ENCODE measurements at regions not wholly inside any gene's neighbourhood (a gene's known extent, or its start where the extent isn't known, plus 50 kb on each side); places are given as distances from the start of the nearest gene placed in this dataset.
"Not testable (repeated sequence)": the region's sequence is repeated elsewhere in the genome, so short reads cannot be mapped to it uniquely, and the experiment has no call there.

GRCh38 chr7:53239151-53239550 is 203.7 kb downstream of the POM121L12 start:
- not testable (repeated sequence) for DNase-seq

GRCh38 chr7:53245721-53246120 is 210.3 kb downstream of the POM121L12 start:
- no peak for DNase-seq

GRCh38 chr7:53246957-53247356 is 211.5 kb downstream of the POM121L12 start:
- DNase-seq, result no peak

GRCh38 chr7:53252539-53252938 is 217.1 kb downstream of the POM121L12 start:
- DNase-seq, result no peak

- DNase-seq, result no peak
Observed at GRCh38 chr7:53272081-53272480, 236.6 kb downstream of the POM121L12 start.

DNA sequence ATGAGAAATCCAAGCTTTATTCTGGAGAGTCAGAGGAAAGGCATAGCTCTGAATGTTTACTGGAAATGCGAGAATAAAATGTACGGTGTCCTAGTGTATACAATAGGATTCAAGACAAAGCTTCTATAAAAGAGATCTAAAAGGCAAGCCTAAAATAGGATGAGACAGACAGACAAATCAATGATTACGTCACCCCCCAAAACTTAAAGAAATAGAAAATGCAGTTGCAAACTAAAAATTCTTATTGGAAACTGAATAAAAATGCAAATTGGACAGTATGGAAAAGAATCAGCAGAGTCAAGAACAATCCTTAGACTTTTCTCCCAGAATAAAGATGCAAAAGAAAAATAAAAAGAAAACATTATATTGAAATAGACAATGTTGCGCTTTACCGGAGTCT is 245.9 kb downstream of the POM121L12 start:
- no peak for DNase-seq

DNA sequence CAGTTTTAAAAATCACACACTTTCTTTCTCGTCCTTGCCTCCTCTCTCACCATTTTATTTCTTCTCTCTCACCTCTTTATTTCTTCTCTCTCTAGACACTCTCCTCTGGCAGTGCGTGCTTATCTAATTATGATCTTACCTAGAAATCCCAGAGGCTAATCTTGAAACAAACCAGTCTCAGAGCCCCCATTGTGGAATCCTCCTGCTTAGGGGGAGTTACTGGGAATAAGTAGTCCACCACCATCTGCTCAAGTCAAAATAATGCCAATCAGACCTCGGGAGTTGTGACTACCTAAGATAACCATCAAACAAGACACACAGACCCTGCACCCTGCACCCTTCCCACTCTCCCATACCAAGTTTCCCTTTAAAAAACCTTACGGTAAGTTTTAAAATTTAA is 256.9 kb downstream of the POM121L12 start:
- DNase-seq, result no peak

GRCh38 chr7:53302496-53303246 is 267.2 kb downstream of the POM121L12 start:
- DNase-seq, result no peak

DNA sequence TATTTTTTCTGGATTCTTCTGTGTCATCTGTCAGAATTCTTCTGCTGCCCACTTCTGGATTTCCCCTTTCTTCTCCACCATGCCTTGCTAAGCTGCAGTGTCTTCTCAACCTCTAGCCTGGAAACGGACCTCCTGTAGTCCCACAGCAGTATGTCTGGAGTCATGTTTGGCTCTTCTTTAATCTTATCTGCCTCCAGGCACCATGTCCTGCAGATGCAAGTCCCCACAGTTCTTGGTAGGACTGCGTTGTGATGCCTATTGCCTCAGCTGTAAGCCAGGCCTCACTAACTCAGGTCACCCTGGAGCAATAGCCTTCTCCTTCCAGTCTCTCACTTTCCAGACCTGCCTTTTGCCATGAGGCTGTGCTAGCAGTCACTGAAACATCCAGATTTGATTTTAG is 268.3 kb downstream of the POM121L12 start:
- no peak for DNase-seq

- no peak for DNase-seq
Observed at GRCh38 chr7:53306846-53307245, 271.4 kb downstream of the POM121L12 start.

DNA sequence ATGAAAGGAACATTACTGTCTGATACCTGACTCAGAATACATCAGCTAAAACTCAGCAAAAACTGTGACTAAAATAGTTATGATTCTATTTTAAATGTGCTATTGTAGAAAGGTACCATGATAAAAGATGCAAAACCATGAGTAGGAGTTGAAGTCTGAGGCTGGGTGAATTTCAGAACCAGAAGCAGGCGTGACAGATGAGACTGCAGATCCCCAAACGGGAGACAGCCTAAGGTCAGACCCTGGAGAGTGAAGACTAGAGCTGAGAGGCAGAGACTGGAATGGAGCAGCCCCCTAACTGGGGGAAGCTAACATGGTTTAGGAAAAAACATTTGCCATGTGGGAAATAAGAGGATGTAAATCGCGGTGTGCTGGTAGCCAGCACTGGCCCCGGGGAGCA is 275.8 kb downstream of the POM121L12 start:
- no peak for DNase-seq

- DNase-seq, result no peak
Observed at GRCh38 chr7:53315981-53316380, 280.5 kb downstream of the POM121L12 start.

GRCh38 chr7:53318566-53318965 is 283.1 kb downstream of the POM121L12 start:
- DNase-seq, result no peak

DNA sequence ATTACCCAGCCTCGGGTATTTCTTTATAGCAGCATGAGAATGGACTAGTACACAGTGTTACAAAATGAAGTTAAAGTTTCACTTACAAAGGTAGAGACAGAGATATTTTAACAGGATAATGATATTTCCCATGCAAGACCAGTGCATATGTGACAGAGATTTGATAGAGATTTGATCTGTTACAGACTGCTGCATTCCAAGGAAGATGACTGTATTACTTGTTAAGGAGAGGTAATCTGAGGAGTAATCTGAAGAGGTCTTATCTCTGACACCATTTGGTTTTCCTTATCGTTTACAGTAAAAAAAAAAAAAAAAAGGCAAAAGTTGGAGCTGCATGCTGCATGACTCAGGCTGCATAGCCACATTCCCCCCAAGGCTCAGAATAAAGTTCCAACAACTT is 289.6 kb downstream of the POM121L12 start:
- no peak for DNase-seq

- DNase-seq, result no peak
Observed at GRCh38 chr7:53326634-53327033, 291.2 kb downstream of the POM121L12 start.

DNA sequence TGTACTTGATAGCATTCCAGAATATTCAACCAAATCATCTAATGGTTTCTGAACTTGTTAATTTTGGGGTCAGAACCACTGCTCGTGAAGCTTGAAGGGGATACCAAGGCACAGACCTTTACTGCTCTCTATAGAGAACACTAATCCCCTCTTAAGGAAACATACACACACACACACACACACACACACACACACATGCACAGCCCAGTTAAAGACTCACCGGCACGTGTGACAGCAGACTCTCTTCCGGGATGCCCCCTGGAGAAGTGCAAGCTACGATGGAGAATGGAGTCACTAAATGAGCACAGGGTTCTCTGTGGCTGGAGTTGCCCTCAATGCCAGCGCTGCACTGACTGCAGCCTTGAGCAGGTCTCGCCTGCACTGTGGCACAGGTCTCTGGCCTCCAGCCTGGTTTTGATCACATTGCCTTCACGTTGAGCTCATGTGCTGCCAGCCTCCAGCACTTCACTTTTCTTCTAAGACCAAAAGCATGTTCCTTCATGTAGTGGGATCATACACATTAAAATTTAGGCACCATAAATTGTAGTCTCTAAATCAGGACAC is 300.8 kb downstream of the POM121L12 start:
- no peak for DNase-seq

GRCh38 chr7:53340220-53340619 is 304.8 kb downstream of the POM121L12 start:
- no peak for DNase-seq

GRCh38 chr7:53350241-53350640 is 314.8 kb downstream of the POM121L12 start:
- no peak for DNase-seq

GRCh38 chr7:53351681-53352080 is 316.2 kb downstream of the POM121L12 start:
- no peak for DNase-seq

DNA sequence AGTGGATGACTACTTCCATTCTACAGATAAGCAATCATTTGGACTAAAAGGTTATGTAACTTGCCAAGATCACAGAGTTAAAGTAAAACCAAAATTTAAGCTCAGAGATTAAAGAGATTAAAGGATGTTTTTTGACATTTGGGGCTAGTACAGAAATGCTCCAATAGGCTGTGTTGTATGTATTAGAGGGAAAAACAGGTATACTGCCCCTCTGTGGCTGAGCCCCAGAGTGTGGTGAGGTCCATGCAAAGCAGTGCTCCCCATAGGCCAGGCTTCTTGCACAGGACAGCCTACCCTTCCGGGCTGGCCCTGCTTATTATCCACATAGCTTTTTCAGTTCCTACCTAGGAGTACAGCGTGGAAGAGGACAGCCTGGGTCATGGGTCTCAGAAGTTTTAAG is 322.8 kb downstream of the POM121L12 start:
- DNase-seq, result no peak

- DNase-seq, result no peak
Observed at GRCh38 chr7:53383131-53383530, 347.7 kb downstream of the POM121L12 start.

DNA sequence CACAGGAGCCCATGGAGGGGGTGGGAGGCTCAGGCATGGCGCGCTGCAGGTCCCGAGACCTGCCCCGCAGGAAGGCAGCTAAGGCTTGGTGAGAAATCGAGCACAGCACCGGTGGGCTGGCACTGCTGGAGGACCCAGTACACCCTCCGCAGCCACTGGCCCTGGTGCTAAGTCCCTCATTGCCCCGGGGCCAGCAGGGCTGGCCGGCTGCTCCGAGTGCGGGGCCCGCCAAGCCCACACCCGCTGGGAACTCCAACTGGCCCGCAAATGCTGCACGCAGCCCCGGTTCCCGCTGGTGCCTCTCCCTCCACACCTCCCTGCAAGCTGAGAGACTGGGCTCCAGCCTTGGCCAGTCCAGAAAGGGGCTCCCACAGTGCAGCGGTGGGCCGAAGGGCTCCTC is 349.8 kb downstream of the POM121L12 start:
- not testable (repeated sequence) for DNase-seq

DNA sequence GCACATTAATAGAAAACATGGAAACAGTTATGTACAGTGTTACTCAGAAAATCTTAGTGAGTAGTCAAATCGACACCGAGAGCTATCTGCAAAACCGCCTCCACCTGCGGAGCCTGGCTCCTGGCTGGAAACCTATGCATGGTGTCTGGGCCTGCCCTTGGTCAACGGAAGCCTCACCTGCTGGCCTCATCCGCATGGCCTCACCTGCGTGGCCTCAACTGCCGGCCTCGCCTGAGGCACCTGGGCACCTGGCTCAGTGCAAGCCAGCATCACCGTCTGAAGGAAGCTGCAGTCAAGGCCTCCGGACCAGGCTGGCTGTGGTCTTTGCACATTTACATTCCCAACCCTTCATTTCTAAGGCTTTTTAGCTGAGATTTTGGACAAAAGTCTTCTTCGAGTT is 352.1 kb downstream of the POM121L12 start:
- no peak for DNase-seq

DNA sequence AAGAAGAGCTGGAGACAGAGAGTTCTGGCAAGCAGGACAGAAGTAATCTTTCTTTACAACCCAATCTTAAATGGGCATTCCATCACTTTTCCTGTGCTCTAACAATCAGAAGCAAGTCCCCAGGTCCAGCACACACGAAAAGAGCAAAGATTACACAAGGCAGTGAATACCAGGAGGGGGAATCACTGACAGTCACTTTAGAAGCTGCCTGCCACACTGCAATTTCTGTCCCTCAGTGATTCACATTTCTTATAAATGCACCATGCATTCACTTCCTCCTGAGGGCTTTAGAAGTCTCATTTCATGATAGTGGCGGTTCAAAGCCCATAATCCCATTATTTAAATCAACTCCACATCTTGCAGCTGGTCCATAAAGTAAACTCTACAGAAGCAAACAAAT is 362.5 kb downstream of the POM121L12 start:
- no peak for DNase-seq

- DNase-seq, result no peak
Observed at GRCh38 chr7:53398566-53398965, 363.1 kb downstream of the POM121L12 start.
